Hepatocyte (in vitro differentiated cells): ENCODE measurements at regions not wholly inside any gene's neighbourhood (a gene's known extent, or its start where the extent isn't known, plus 50 kb on each side); places are given as distances from the start of the nearest gene placed in this dataset.

Source experiments
- EZH2 ChIP-seq: fragments of 200-600 bp; sonication (generic); IDR thresholded peaks from 2 replicates; pipeline ENCODE4 v1.6.1; 2016; ENCODE audit warnings: antibody characterized with exemption, mild to moderate bottlenecking, borderline replicate concordance
- EZH2phosphoT487 ChIP-seq: fragments of 200-600 bp; sonication (generic); IDR thresholded peaks from one replicate; pipeline ENCODE4 v1.6.1; 2018; ENCODE audit warnings: antibody characterized with exemption, mild to moderate bottlenecking, low read depth, moderate library complexity; ENCODE audit not compliant: unreplicated experiment, severe bottlenecking
- TF ChIP-seq, protein P1 (sequence below): fragments of 200-600 bp; sonication (generic); IDR thresholded peaks from 2 replicates; pipeline ENCODE4 v1.5.1; 2016; ENCODE audit warnings: antibody characterized with exemption, mild to moderate bottlenecking; ENCODE audit not compliant: poor library complexity

GRCh38 chrX:82658492-82658891 is 849.6 kb upstream of the POU3F4 start:
- no peak for TF ChIP-seq EZH2
- TF ChIP-seq, protein P1, sequence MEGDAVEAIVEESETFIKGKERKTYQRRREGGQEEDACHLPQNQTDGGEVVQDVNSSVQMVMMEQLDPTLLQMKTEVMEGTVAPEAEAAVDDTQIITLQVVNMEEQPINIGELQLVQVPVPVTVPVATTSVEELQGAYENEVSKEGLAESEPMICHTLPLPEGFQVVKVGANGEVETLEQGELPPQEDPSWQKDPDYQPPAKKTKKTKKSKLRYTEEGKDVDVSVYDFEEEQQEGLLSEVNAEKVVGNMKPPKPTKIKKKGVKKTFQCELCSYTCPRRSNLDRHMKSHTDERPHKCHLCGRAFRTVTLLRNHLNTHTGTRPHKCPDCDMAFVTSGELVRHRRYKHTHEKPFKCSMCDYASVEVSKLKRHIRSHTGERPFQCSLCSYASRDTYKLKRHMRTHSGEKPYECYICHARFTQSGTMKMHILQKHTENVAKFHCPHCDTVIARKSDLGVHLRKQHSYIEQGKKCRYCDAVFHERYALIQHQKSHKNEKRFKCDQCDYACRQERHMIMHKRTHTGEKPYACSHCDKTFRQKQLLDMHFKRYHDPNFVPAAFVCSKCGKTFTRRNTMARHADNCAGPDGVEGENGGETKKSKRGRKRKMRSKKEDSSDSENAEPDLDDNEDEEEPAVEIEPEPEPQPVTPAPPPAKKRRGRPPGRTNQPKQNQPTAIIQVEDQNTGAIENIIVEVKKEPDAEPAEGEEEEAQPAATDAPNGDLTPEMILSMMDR, result no peak
- no peak for TF ChIP-seq EZH2phosphoT487
